HEK293 (cell line): ENCODE measurements at regions not wholly inside any gene's neighbourhood (a gene's known extent, or its start where the extent isn't known, plus 50 kb on each side); places are given as distances from the start of the nearest gene placed in this dataset.

ENCODE experiments used
- CTCF ChIA-PET: fragments of 350-600 bp; formaldehyde crosslinking; extraction: SDS; loops from one replicate; lab custom pipeline; 2021; ENCODE audit warnings: antibody characterized with exemption; lab: Yijun Ruan, JAX
- POLR2A ChIA-PET: fragments of 300-600 bp; formaldehyde crosslinking; extraction: SDS; loops from one replicate; lab custom pipeline; 2020; ENCODE audit warnings: antibody characterized with exemption, inconsistent platforms; lab: Yijun Ruan, JAX
- H3K27ac ChIP-seq: fragments of 200-500 bp; sonication (Bioruptor generic); 2 replicates; pipeline ENCODE4 v1.5.1; 2014; ENCODE audit warnings: low read depth, low read length, control low read depth, inconsistent platforms; ENCODE audit errors: extremely low read depth
- H3K36me3 ChIP-seq, 2 experiments: fragments of 200-500 bp in 1 of 2; sonication (Bioruptor generic) in 1 of 2; 1 replicate in 1 of 2; 2 replicates in 1 of 2; pipeline ENCODE4 v1.5.1; 2014 to 2017; ENCODE audit warnings: inconsistent platforms in 2 of 2, low read length in 2 of 2; ENCODE audit not compliant: control insufficient read depth in 2 of 2, insufficient read depth in 1 of 2
- H3K4me1 ChIP-seq: fragments of 200-500 bp; sonication (Bioruptor generic); 2 replicates; pipeline ENCODE4 v1.5.1; 2014; ENCODE audit warnings: mild to moderate bottlenecking, low read length, inconsistent platforms; ENCODE audit not compliant: control insufficient read depth, insufficient read depth
- H3K4me3 ChIP-seq: 2 replicates; pipeline ENCODE4 v1.5.1; 2011; ENCODE audit warnings: low read depth, mild to moderate bottlenecking, control low read depth, low read length, moderate library complexity
- H3K9me3 ChIP-seq: fragments of 200-500 bp; sonication (Bioruptor generic); 2 replicates; pipeline ENCODE4 v1.5.1; 2014; ENCODE audit warnings: low read depth, low read length, inconsistent platforms; ENCODE audit not compliant: control insufficient read depth, insufficient read depth
- HIC1 ChIP-seq: fragments of 450-650 bp; formaldehyde crosslinking; IDR thresholded peaks from 2 replicates; pipeline ENCODE4 v1.5.1; 2016; ENCODE audit warnings: missing biosample characterization, missing genetic modification characterization
- IKZF3 ChIP-seq: fragments of 450-650 bp; IDR thresholded peaks from 2 replicates; pipeline ENCODE4 v1.5.0; 2018; ENCODE audit warnings: missing biosample characterization, mild to moderate bottlenecking, missing genetic modification characterization, moderate library complexity
- KLF17 ChIP-seq: fragments of 450-650 bp; formaldehyde crosslinking; IDR thresholded peaks from 2 replicates; pipeline ENCODE4 v1.5.1; 2016; ENCODE audit warnings: missing biosample characterization, missing genetic modification characterization
- OSR2 ChIP-seq: fragments of 450-650 bp; formaldehyde crosslinking; IDR thresholded peaks from 2 replicates; pipeline ENCODE4 v1.5.1; 2016; ENCODE audit warnings: missing biosample characterization, missing genetic modification characterization
- REPIN1 ChIP-seq: fragments of 450-650 bp; formaldehyde crosslinking; IDR thresholded peaks from 2 replicates; pipeline ENCODE4 v1.5.1; 2017; ENCODE audit warnings: missing biosample characterization, missing genetic modification characterization, low read depth
- REST ChIP-seq: fragments of 450-650 bp; formaldehyde crosslinking; IDR thresholded peaks from 2 replicates; pipeline ENCODE4 v1.5.1; 2016; ENCODE audit warnings: missing biosample characterization, missing genetic modification characterization
- SALL2 ChIP-seq: fragments of 450-650 bp; formaldehyde crosslinking; IDR thresholded peaks from 2 replicates; pipeline ENCODE4 v1.5.0; 2017; ENCODE audit warnings: missing biosample characterization, mild to moderate bottlenecking, missing genetic modification characterization, borderline replicate concordance
- SCRT1 ChIP-seq: fragments of 450-650 bp; formaldehyde crosslinking; IDR thresholded peaks from 2 replicates; pipeline ENCODE4 v1.5.1; 2016; ENCODE audit warnings: missing biosample characterization, missing genetic modification characterization, borderline replicate concordance
- YY2 ChIP-seq: fragments of 450-650 bp; formaldehyde crosslinking; IDR thresholded peaks from 2 replicates; pipeline ENCODE4 v1.5.1; 2016; ENCODE audit warnings: missing biosample characterization, missing genetic modification characterization
- ZBTB1 ChIP-seq: fragments of 450-650 bp; formaldehyde crosslinking; IDR thresholded peaks from 2 replicates; pipeline ENCODE4 v1.5.1; 2016; ENCODE audit warnings: missing biosample characterization, missing genetic modification characterization
- ZFP37 ChIP-seq: fragments of 450-650 bp; formaldehyde crosslinking; IDR thresholded peaks from 2 replicates; pipeline ENCODE4 v1.5.1; 2016; ENCODE audit warnings: missing biosample characterization, missing genetic modification characterization
- ZNF10 ChIP-seq: fragments of 450-650 bp; formaldehyde crosslinking; IDR thresholded peaks from 2 replicates; pipeline ENCODE4 v1.5.1; 2017; ENCODE audit warnings: missing biosample characterization, missing genetic modification characterization
- ZNF114 ChIP-seq: fragments of 450-650 bp; formaldehyde crosslinking; IDR thresholded peaks from 2 replicates; pipeline ENCODE4 v1.5.0; 2017; ENCODE audit warnings: missing biosample characterization, missing genetic modification characterization
- ZNF132 ChIP-seq: fragments of 450-650 bp; formaldehyde crosslinking; IDR thresholded peaks from 2 replicates; pipeline ENCODE4 v1.5.1; 2017; ENCODE audit warnings: missing biosample characterization, missing genetic modification characterization, borderline replicate concordance
- ZNF16 ChIP-seq: fragments of 450-650 bp; formaldehyde crosslinking; IDR thresholded peaks from 2 replicates; pipeline ENCODE4 v1.5.1; 2016; ENCODE audit warnings: low read depth, missing biosample characterization, missing genetic modification characterization
- ZNF19 ChIP-seq: fragments of 450-650 bp; formaldehyde crosslinking; IDR thresholded peaks from 2 replicates; pipeline ENCODE4; 2016; ENCODE audit warnings: missing biosample characterization, missing genetic modification characterization, low read depth
- ZNF24 ChIP-seq: fragments of 450-650 bp; formaldehyde crosslinking; IDR thresholded peaks from 2 replicates; pipeline ENCODE4 v1.5.1; 2016; ENCODE audit warnings: missing biosample characterization, missing genetic modification characterization
- ZNF398 ChIP-seq: fragments of 450-650 bp; formaldehyde crosslinking; IDR thresholded peaks from 2 replicates; pipeline ENCODE4 v1.5.1; 2017; ENCODE audit warnings: missing biosample characterization, missing genetic modification characterization
- ZNF48 ChIP-seq: fragments of 450-650 bp; formaldehyde crosslinking; IDR thresholded peaks from 2 replicates; pipeline ENCODE4 v1.5.1; 2016; ENCODE audit warnings: missing biosample characterization, missing genetic modification characterization
- ZNF623 ChIP-seq: fragments of 450-650 bp; formaldehyde crosslinking; IDR thresholded peaks from 2 replicates; pipeline ENCODE4 v1.5.1; 2016; ENCODE audit warnings: missing biosample characterization, missing genetic modification characterization

- Histone ChIP-seq H3K9me3 (no peaks in the 10 kb centered on the region), H3K4me3 (no peak overlapping the region), H3K27ac (no peak overlapping the region), H3K36me3 (no peaks in the 10 kb centered on the region), H3K4me1 (no peaks in the 10 kb centered on the region)
- ChIA-PET CTCF (no interaction called here), POLR2A (no interaction called here)
- no peak for TF ChIP-seq KLF17 (tag by site-specific recombination)
- TF ChIP-seq ZNF10 (tag by site-specific recombination): no peak
- TF ChIP-seq ZNF398 (tag by site-specific recombination): no peak
- TF ChIP-seq ZBTB1 (tag by site-specific recombination): no peak
- no peak for TF ChIP-seq ZNF24 (tag by site-specific recombination)
- no peak for TF ChIP-seq SCRT1
- TF ChIP-seq ZNF132: no peak
- TF ChIP-seq ZNF16 (tag by site-specific recombination): no peak
- TF ChIP-seq REPIN1 (tag by site-specific recombination): no peak
- no peak for TF ChIP-seq ZFP37 (tag by site-specific recombination)
- TF ChIP-seq ZNF114 (tag by site-specific recombination): no peak
- no peak for TF ChIP-seq ZNF623
- no peak for TF ChIP-seq IKZF3 (tag by site-specific recombination)
- TF ChIP-seq OSR2 (tag by site-specific recombination): no peak
- TF ChIP-seq HIC1: no peak
Measured at GRCh38 chr2:216956820-216957493, 97.1 kb upstream of the TNP1 start.

- CTCF ChIA-PET: interaction anchor here (0.5 to 0.8 kb wide), 2 partner anchors 192 to 193 kb away, joined by 3 to 5 read pairs; no protein-coding TSS in a partner anchor
- POLR2A ChIA-PET: no interaction called here
- TF ChIP-seq ZNF48 (tag by site-specific recombination) (no peak), YY2 (tag by site-specific recombination) (no peak), REST (tag by site-specific recombination) (no peak), ZNF19 (no peak), SALL2 (tag by site-specific recombination) (no peak)
- Histone ChIP-seq H3K27ac (no peak overlapping the region), H3K4me1 (no peaks in the 10 kb centered on the region), H3K9me3 (no peaks in the 10 kb centered on the region), H3K4me3 (no peak overlapping the region), H3K36me3 (no peaks in the 10 kb centered on the region)
Measured at GRCh38 chr2:216951171-216951570, 91.3 kb upstream of the TNP1 start.
